Panc1 (cell line): ENCODE measurements at regions not wholly inside any gene's neighbourhood (a gene's known extent, or its start where the extent isn't known, plus 50 kb on each side); places are given as distances from the start of the nearest gene placed in this dataset.

Experiments
- ATAC-seq: fragments of 200-7000 bp; cut with Tn5 transposase; 2 replicates; pipeline ENCODE4 v1.9.1; 2020; ENCODE audit warnings: mild to moderate bottlenecking, moderate library complexity
- BruUV-seq: library from RNA; stranded (reverse); fragments of 400-500 nt; replicated peaks from 2 replicates; lab custom pipeline; 2021; lab: Mats Ljungman, UMichigan
- CTCF ChIA-PET: fragments of 300-600 bp; sonication (Branson Sonifier 250); formaldehyde crosslinking; loops from one replicate; lab custom pipeline; 2022; ENCODE audit warnings: antibody characterized with exemption; lab: Charles Lee
- POLR2A ChIA-PET: fragments of 300-600 bp; sonication (Branson Sonifier 250); formaldehyde crosslinking; loops from one replicate; lab custom pipeline; 2022; ENCODE audit warnings: antibody characterized with exemption; lab: Charles Lee
- DNase-seq: peaks from one replicate; pipeline ENCODE4 v3.0.0-alpha.2; 2010; ENCODE audit warnings: low read depth, low spot score
- H3K27ac ChIP-seq: 2 replicates; pipeline ENCODE4 v1.5.1; 2011; ENCODE audit warnings: mild to moderate bottlenecking, low read length, inconsistent platforms
- H3K27me3 ChIP-seq: fragments of 200-500 bp; sonication (Bioruptor generic); 2 replicates; pipeline ENCODE4 v1.6.0; 2014; ENCODE audit warnings: low read length, inconsistent platforms; ENCODE audit not compliant: control insufficient read depth, insufficient read depth
- H3K36me3 ChIP-seq: fragments of 200-500 bp; sonication (Bioruptor generic); 2 replicates; pipeline ENCODE4 v1.5.1; 2014; ENCODE audit warnings: inconsistent platforms, mild to moderate bottlenecking, low read length, moderate library complexity; ENCODE audit not compliant: control insufficient read depth, insufficient read depth
- H3K4me1 ChIP-seq: 2 replicates; pipeline ENCODE4 v1.5.1; 2011; ENCODE audit warnings: inconsistent platforms, mild to moderate bottlenecking, low read length, moderate library complexity; ENCODE audit not compliant: control insufficient read depth, insufficient read depth
- H3K4me3 ChIP-seq, 2 experiments: 2 replicates each; pipeline ENCODE4 v1.5.1; 2011 to 2012; ENCODE audit warnings: low read depth in 2 of 2, low read length in 2 of 2, mild to moderate bottlenecking in 2 of 2, inconsistent platforms in 1 of 2, moderate library complexity in 1 of 2
- H3K9me3 ChIP-seq: fragments of 200-500 bp; sonication (Bioruptor generic); 2 replicates; pipeline ENCODE4 v1.5.1; 2014; ENCODE audit warnings: low read depth, mild to moderate bottlenecking, inconsistent platforms, low read length, moderate library complexity; ENCODE audit not compliant: control insufficient read depth, insufficient read depth
- CTCF ChIP-seq: fragments of 450-650 bp; IDR thresholded peaks from 2 replicates; pipeline ENCODE4 v1.5.1; 2017; ENCODE audit warnings: mild to moderate bottlenecking
- POLR2AphosphoS5 ChIP-seq: IDR thresholded peaks from 2 replicates; pipeline ENCODE4 v1.6.1; 2012; ENCODE audit warnings: mild to moderate bottlenecking, low read depth, low read length, moderate library complexity
- REST ChIP-seq, 2 experiments: IDR thresholded peaks; 2 replicates each; pipeline ENCODE4 v1.6.1; 2011 to 2012; ENCODE audit warnings: low read depth in 2 of 2, control low read depth in 1 of 2, low read length in 1 of 2, mild to moderate bottlenecking in 1 of 2, moderate library complexity in 1 of 2; ENCODE audit not compliant: insufficient read depth in 1 of 2
- SIN3A ChIP-seq: IDR thresholded peaks from 2 replicates; pipeline ENCODE4 v1.6.1; 2012; ENCODE audit warnings: low read depth, mild to moderate bottlenecking, low read length, moderate library complexity, borderline replicate concordance; ENCODE audit not compliant: insufficient read depth
- TCF7L2 ChIP-seq: IDR thresholded peaks from 2 replicates; pipeline ENCODE4 v1.6.1; 2011; ENCODE audit warnings: mild to moderate bottlenecking, low read depth, low read length, inconsistent platforms
- in situ Hi-C: cut with HindIII; loops from 2 replicates; pipeline ENCODE4 v1.10.0; 2016; ENCODE audit warnings: low sequenced_read_pairs, low pct_unique_long_range_greater_than_20kb
- intact Hi-C: fragments of 100-400 bp; cut with micrococcal nuclease; formaldehyde crosslinking; loops from one replicate; pipeline ENCODE4 v1.10.0; 2022; ENCODE audit not compliant: unreplicated experiment

GRCh38 chr1:38783640-38784229 lies 75.8 kb downstream of the RRAGC start:
- in situ Hi-C loops (no loop called here), intact Hi-C loops (no loop called here)
- H3K36me3 ChIP-seq: no peaks in the 10 kb centered on the region
- H3K4me1 ChIP-seq: no peaks in the 10 kb centered on the region
- CTCF ChIA-PET: interaction anchor here (0.6 kb wide), 1 partner anchor 515 kb away, joined by 3 read pairs; no protein-coding TSS in a partner anchor
- no peak overlapping the region for H3K27ac ChIP-seq
- no TSS peak for BruUV-seq
- ATAC-seq (peak; percentile 35; the same call in 1 of the 2 replicates), DNase-seq (no peak)
- TF ChIP-seq SIN3A (no peak), REST (IDR thresholded peaks at IDR 0.05; ENCODE audit: insufficient read depth in 1 of 2, low read depth in 2 of 2, low read length in 1 of 2) (no peak)
- H3K9me3 ChIP-seq: no peaks in the 10 kb centered on the region
- POLR2A ChIA-PET: no interaction called here
- peaks cover 29% of the 10 kb centered on the region for H3K27me3 ChIP-seq
- peak overlapping the region; percentile 5 to 23; a peak in 3 of 4 replicates for H3K4me3 ChIP-seq

GRCh38 chr1:38781872-38782617 lies 77.5 kb downstream of the RRAGC start:
- DNase-seq: no peak
- no peak for ATAC-seq
- POLR2A ChIA-PET: no interaction called here
- no peaks in the 10 kb centered on the region for H3K4me1 ChIP-seq
- no peaks in the 10 kb centered on the region for H3K9me3 ChIP-seq
- no peaks in the 10 kb centered on the region for H3K36me3 ChIP-seq
- TF ChIP-seq TCF7L2 (no peak), POLR2AphosphoS5 (no peak), CTCF (no peak), REST (IDR thresholded peaks at IDR 0.05; ENCODE audit: insufficient read depth in 1 of 2, low read depth in 2 of 2, low read length in 1 of 2) (no peak), SIN3A (no peak)
- H3K4me3 ChIP-seq: no peak overlapping the region
- peaks cover 28% of the 10 kb centered on the region for H3K27me3 ChIP-seq
- no TSS peak for BruUV-seq
- CTCF ChIA-PET: no interaction called here
- in situ Hi-C loops (no loop called here), intact Hi-C loops (no loop called here)
- no peak overlapping the region for H3K27ac ChIP-seq
